ENCODE measurements at regions not wholly inside any gene's neighbourhood (a gene's known extent, or its start where the extent isn't known, plus 50 kb on each side); places are given as distances from the start of the nearest gene placed in this dataset.

GRCh38 chr4:151911970-151912369 lies 151.2 kb upstream of the GATB start:
- Histone ChIP-seq H3K4me1 (no peaks in the 10 kb centered on the region), H3K9me3 (no peaks in the 10 kb centered on the region), H3K36me3 (no peaks in the 10 kb centered on the region), H3K27me3 (no peaks in the 10 kb centered on the region), H3K27ac (no peak overlapping the region), H3K4me3 (no peak overlapping the region)
- DNase-seq (ENCODE audit: low spot score) = no peak
- TF ChIP-seq CTCF (IDR thresholded peaks at IDR 0.05) = no peak

GRCh38 chr4:151908734-151909497 lies 148.1 kb upstream of the GATB start:
- Histone ChIP-seq H3K4me1 (no peaks in the 10 kb centered on the region), H3K4me3 (no peak overlapping the region), H3K27me3 (no peaks in the 10 kb centered on the region), H3K9me3 (no peaks in the 10 kb centered on the region), H3K27ac (no peak overlapping the region), H3K36me3 (no peaks in the 10 kb centered on the region)
- DNase-seq (ENCODE audit: low spot score) = no peak
- no peak for TF ChIP-seq CTCF (IDR thresholded peaks at IDR 0.05)

- TF ChIP-seq CTCF (IDR thresholded peaks at IDR 0.05) = no peak
- no peak overlapping the region for H3K4me3 ChIP-seq
- no peak for DNase-seq (ENCODE audit: low spot score)
Observed at GRCh38 chr4:151908201-151908600, 147.4 kb upstream of the GATB start.

DNA sequence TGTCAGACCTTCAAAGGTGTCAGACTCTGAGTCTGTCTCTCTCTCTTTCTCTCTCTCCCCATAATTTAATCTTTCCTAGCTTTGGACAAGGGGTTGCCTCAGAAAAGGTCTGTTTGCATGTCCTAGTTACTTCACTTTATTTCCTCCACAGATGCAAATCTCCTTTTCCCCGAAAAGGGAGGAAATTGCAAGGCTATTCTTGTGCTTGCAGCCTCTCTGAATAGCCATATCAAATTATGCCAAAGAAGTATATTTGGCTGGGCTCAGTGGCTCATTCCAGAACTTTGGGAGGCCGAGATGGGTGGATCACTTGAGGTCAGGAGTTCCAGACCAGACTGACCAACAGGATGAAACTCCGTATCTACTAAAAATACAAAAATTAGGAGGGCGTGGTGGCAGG lies 145.6 kb upstream of the GATB start:
- H3K27me3 ChIP-seq = no peaks in the 10 kb centered on the region
- peaks cover 0 to 18% of the 10 kb centered on the region in 2 donors for H3K9me3 ChIP-seq
- no peak for TF ChIP-seq CTCF (IDR thresholded peaks at IDR 0.05)
- no peak overlapping the region for H3K4me3 ChIP-seq
- no peak overlapping the region for H3K27ac ChIP-seq
- no peaks in the 10 kb centered on the region for H3K4me1 ChIP-seq
- DNase-seq (ENCODE audit: low spot score) = no peak
- H3K36me3 ChIP-seq = no peaks in the 10 kb centered on the region

More at GRCh38 chr4:151908201-151908600, 147.4 kb upstream of the GATB start:
- no peaks in the 10 kb centered on the region for H3K4me1 ChIP-seq
- H3K36me3 ChIP-seq = no peaks in the 10 kb centered on the region
- no peaks in the 10 kb centered on the region for H3K27me3 ChIP-seq
- peaks cover 0 to 3% of the 10 kb centered on the region in 2 donors for H3K9me3 ChIP-seq
- no peak overlapping the region for H3K27ac ChIP-seq

DNA sequence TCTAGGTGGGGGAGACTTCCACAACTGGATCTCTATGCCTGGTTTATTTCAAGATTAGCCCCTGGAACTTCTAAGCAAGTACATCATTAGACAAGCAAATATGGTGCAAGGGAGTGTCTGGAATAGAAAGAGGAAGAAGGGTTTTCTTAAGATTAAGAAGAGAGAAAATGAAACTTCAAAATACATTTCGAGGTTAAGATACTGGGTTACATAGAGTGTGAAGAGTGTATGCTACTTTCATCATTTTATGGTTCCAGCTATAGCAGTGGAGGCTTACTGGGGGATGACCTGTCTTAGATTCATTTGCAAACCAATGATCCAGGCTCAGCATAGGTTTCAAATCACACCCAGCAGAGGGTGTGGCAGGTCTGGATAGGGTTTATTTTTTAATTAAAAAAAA lies 144.4 kb upstream of the GATB start:
- no peak for DNase-seq (ENCODE audit: low spot score)
- no peak overlapping the region for H3K27ac ChIP-seq
- no peaks in the 10 kb centered on the region for H3K4me1 ChIP-seq
- no peak for TF ChIP-seq CTCF (IDR thresholded peaks at IDR 0.05)
- H3K27me3 ChIP-seq = no peaks in the 10 kb centered on the region
- peaks cover 0 to 19% of the 10 kb centered on the region in 2 donors for H3K9me3 ChIP-seq
- H3K36me3 ChIP-seq = no peaks in the 10 kb centered on the region
- H3K4me3 ChIP-seq = no peak overlapping the region

- no peak for DNase-seq (ENCODE audit: low spot score)
- Histone ChIP-seq H3K4me3 (no peak overlapping the region), H3K27ac (no peak overlapping the region), H3K36me3 (no peaks in the 10 kb centered on the region), H3K4me1 (no peaks in the 10 kb centered on the region), H3K27me3 (no peaks in the 10 kb centered on the region), H3K9me3 (peaks cover 0 to 19% of the 10 kb centered on the region in 2 donors)
- TF ChIP-seq CTCF (IDR thresholded peaks at IDR 0.05) = no peak
Observed at GRCh38 chr4:151901631-151902030, 140.8 kb upstream of the GATB start.
